ENCODE measurements at regions not wholly inside any gene's neighbourhood (a gene's known extent, or its start where the extent isn't known, plus 50 kb on each side); places are given as distances from the start of the nearest gene placed in this dataset.

GRCh38 chr2:173803449-173803848, 161.7 kb downstream of the SP3 start:
- 85 to 100% (median 93%) methylated on average over 1 of the region's 1 CpG for WGBS, 5 donors
- H3K27ac ChIP-seq = no peak overlapping the region
- no peak for TF ChIP-seq POLR2AphosphoS5 (IDR thresholded peaks at IDR 0.05)
- TF ChIP-seq CTCF (IDR thresholded peaks at IDR 0.05 in 8 of 11, conservative IDR thresholded peaks at IDR 0.05 in 3 of 11) = no peak
- TF ChIP-seq POLR2A (IDR thresholded peaks at IDR 0.05) = no peak
- H3K4me3 ChIP-seq = no peak overlapping the region
- intact Hi-C loops (cut with DNase I; ENCODE audit: low total_unique reads) = no loop called here
- no peaks in the 10 kb centered on the region for H3K36me3 ChIP-seq
- H3K27me3 ChIP-seq (replicated peaks in 1 of 7) = no peaks in the 10 kb centered on the region
- H3K9me3 ChIP-seq = no peaks in the 10 kb centered on the region
- DNase-seq = no peak
- no peaks in the 10 kb centered on the region for H3K4me1 ChIP-seq

GRCh38 chr2:173806761-173807160, 158.4 kb downstream of the SP3 start:
- Histone ChIP-seq H3K4me1 (no peaks in the 10 kb centered on the region), H3K4me3 (no peak overlapping the region), H3K27ac (no peak overlapping the region), H3K9me3 (no peaks in the 10 kb centered on the region), H3K36me3 (no peaks in the 10 kb centered on the region), H3K27me3 (replicated peaks in 1 of 7) (no peaks in the 10 kb centered on the region)
- no peak for DNase-seq
- 83 to 94% (median 94%) methylated on average over 2 of the region's 2 CpGs for WGBS, 5 donors
- intact Hi-C loops (cut with DNase I; ENCODE audit: low total_unique reads) = no loop called here
- TF ChIP-seq POLR2AphosphoS5 (IDR thresholded peaks at IDR 0.05) = no peak
- no peak for TF ChIP-seq POLR2A (IDR thresholded peaks at IDR 0.05)
- TF ChIP-seq CTCF (IDR thresholded peaks at IDR 0.05 in 8 of 11, conservative IDR thresholded peaks at IDR 0.05 in 3 of 11) = no peak

- DNase-seq = no peak
- H3K36me3 ChIP-seq = no peaks in the 10 kb centered on the region
- H3K27ac ChIP-seq = no peak overlapping the region
- H3K4me1 ChIP-seq = no peaks in the 10 kb centered on the region
- no peak overlapping the region for H3K4me3 ChIP-seq
- no peak for TF ChIP-seq POLR2AphosphoS5 (IDR thresholded peaks at IDR 0.05)
- no peak for TF ChIP-seq CTCF (IDR thresholded peaks at IDR 0.05 in 8 of 11, conservative IDR thresholded peaks at IDR 0.05 in 3 of 11)
- no peak for TF ChIP-seq POLR2A (IDR thresholded peaks at IDR 0.05)
- intact Hi-C loops (cut with DNase I; ENCODE audit: low total_unique reads) = no loop called here
- no peaks in the 10 kb centered on the region for H3K27me3 ChIP-seq (replicated peaks in 1 of 7)
- H3K9me3 ChIP-seq = no peaks in the 10 kb centered on the region
- 41 to 66% (median 54%) methylated on average over 2 of the region's 2 CpGs for WGBS, 5 donors
Observed at GRCh38 chr2:173808718-173809117, 156.5 kb downstream of the SP3 start.

GRCh38 chr2:173812321-173812720, 152.9 kb downstream of the SP3 start:
- H3K27ac ChIP-seq = no peak overlapping the region
- intact Hi-C loops (cut with DNase I; ENCODE audit: low total_unique reads) = no loop called here
- DNase-seq = no peak
- TF ChIP-seq CTCF (IDR thresholded peaks at IDR 0.05 in 8 of 11, conservative IDR thresholded peaks at IDR 0.05 in 3 of 11) (no peak), POLR2AphosphoS5 (IDR thresholded peaks at IDR 0.05) (no peak), POLR2A (IDR thresholded peaks at IDR 0.05) (no peak)
- H3K27me3 ChIP-seq (replicated peaks in 1 of 7) = no peaks in the 10 kb centered on the region
- no peaks in the 10 kb centered on the region for H3K9me3 ChIP-seq
- no peaks in the 10 kb centered on the region for H3K4me1 ChIP-seq
- no peaks in the 10 kb centered on the region for H3K36me3 ChIP-seq
- 96 to 100% (median 97%) methylated on average over 1 of the region's 1 CpG for WGBS, 5 donors
- H3K4me3 ChIP-seq = no peak overlapping the region
